HG03097 (cell line): ENCODE measurements at regions not wholly inside any gene's neighbourhood (a gene's known extent, or its start where the extent isn't known, plus 50 kb on each side); places are given as distances from the start of the nearest gene placed in this dataset.

Experiments used
- ATAC-seq: cut with Tn5 transposase; IDR thresholded peaks from one replicate; pipeline ENCODE4 v1.9.1; 2021; ENCODE audit not compliant: unreplicated experiment, low FRiP score

DNA sequence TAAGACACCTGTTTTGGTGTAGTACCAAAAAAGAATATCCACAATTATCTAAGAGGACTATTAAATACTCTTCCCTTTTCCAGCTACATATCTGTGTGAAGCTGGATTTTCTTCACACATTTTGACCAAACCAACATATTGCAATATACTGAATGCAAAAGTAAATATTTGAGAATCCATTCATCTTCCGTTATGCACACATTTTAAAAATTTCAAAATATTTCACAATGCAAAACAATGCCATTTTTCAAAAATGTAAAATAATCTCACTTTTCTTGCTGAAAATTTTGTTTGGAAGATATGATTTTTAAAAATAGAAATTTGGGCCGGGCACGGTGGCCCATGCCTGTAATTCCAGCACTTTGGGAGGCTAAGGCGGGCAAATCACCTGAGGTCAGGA, 133.9 kb upstream of the FUT8 start:
- no peak for ATAC-seq

DNA sequence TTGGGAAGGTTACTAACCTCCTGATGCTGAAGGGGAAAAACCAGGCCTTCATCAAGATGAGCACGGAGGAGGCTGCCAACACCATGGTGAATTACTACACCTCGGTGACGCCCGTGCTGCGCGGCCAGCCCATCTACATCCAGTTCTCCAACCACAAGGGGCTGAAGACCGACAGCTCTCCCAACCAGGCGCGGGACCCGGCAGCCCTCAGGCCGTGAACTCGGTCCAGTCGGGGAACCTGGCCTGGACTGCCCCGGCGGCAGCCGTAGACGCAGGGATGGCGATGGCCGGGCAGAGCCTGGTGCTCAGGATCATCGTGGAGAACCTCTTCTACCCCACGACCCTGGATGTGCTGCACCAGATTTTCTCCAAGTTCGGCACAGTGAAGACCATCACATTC, 133.0 kb upstream of the FUT8 start:
- no peak for ATAC-seq

DNA sequence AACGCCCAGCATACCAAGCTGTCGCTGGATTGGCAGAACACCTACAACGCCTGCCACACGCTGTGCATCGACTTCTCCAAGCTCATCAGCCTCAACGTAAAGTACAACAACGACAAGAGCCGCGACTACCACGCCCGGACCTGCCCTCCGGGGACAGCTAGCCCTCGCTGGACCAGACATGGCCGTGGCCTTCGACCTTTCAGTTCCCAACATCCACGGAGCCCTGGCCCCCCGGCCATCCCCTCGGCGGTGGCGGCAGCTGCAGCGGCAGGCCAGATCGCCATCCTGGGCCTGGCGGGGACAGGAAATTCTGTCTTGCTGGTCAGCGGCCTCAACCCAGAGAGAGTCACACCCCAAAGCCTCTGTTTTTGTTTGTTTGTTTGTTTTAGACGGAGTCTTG, 132.6 kb upstream of the FUT8 start:
- no peak for ATAC-seq

DNA sequence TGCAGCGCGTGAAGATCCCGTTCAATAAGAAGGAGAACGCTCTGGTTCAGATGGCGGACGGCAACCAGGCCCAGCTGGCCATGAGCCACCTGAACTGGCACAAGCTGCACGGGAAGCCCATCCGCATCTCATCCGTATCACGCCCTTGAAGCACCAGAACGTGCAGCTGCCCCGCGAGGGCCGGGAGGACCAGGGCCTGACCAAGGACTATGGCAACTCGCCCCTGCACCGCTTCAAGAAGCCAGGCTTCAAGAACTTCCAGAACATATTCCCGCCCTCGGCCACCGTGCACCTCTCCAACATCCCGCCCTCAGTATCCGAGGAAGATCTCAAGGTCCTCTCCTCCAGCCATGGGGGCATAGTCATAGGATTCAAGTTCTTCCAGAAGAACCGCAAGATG, 131.9 kb upstream of the FUT8 start:
- no peak for ATAC-seq

DNA sequence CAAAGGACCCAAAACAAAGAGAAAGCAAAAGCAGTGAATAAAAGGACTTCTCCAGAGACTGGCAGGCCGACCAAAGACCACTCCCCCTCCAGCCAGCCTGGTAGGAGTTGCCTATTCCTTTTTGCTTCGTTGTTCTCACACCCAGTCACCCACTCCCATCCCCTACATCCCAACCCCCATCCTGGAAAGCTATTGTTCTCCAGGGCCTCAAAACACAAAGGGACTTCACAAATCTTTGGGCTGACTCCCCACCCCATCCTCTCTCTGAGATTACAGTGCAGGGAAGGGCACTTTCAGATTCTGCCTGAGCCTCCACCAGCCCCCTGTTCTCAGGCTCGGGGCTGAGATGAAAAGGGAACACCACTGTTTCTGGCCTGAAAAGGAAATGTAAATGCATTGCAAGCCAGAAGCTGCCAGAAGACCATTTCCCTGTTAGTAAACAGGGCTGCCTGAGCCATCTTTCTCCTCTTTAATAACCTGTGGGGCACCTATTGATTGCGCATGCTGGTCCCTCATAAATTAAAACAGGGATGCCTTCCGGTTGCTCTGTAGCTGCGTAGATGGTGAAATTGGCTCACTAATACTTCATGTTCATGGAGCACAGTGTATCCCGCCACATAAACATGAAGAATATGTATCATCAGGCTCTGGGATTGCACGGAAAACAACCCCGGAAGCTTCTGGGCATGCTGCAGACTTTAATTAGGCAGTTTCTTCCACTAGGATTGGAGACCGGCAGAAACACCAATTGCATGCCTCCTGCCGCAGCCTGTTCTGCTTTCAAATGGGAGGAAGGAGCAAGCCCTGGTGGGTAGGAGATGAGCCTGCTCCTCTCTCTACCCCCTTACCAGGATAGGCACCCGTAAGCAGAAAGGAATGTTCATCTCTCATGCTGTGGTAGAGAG, 130.3 kb upstream of the FUT8 start:
- no peak for ATAC-seq

DNA sequence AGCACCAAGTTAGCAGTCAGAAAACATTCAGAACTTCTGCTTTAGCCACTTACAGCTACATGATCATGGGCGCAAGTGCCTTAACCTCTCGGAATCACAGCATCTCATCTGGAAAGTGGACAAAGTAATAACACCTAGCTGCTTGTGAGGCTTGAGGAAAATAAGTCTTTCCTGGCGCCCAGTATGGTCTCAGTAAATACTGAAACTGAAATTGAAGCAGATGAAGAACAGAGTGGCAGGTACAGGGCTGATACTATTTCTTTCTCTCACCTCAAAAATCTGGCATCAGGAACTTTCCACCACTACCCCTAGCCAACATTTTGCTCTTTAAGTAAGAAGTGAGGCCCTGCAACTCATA, 129.7 kb upstream of the FUT8 start:
- ATAC-seq = no peak

DNA sequence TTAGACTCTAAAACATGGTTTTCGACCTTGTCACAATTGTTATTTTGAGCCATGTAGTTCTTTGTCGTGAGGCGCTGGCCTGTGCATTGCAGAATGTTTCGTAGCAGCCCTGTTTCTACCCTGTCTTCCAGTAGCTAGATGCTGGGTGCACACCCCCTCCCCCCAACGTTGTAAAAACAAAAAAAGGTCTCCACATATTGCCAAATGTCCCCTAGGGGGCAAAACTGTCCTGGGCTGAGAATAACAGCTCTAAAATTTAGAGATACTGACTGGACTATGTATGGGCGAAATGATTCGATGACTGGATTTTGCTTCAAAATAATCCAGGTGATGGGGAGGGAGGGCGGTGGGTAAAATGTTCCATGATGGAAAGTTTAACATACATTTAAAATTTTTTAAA, 126.1 kb upstream of the FUT8 start:
- no peak for ATAC-seq

DNA sequence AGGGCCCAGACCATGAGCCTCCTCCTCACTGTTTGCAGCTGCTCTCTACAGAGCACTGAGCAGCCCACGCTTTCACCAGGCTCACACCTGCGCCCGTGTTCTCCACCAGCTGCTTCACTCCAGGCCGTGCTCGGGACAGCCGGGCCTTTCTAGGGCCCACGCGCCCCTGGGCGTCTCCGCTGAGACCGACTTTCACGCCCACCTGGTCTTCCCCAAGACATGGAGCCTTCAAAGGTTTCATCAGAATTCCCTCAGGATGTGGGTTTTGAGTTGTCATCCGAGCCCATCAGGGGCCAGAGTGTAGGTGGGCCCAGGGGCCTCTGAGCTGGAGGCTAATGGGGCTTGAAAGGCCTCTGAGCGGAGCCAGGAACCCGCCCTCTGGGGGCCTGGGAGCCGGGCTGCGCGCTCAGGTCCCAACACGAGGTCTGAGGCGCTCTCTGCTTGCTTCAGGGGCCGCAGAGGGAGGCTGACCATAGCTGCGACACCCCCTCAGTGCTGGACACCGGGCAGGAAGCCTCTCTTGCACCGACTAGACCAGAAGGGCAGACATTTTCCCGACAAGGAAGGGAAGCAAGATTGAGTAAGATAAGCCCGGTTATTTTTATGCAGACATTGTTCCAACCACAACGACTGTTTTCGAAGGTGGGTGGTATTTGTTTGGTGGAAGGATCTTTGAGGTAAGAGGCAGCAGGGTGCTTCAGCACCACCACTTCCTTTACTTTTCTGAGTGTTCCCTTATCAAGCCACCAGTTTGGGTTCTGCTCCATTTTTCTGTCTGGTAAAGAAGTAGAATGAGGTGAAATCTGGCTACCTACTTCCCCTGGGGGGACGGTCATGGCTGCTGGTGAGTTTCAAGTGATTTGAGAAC, 125.0 kb upstream of the FUT8 start:
- ATAC-seq = peak; percentile 51

DNA sequence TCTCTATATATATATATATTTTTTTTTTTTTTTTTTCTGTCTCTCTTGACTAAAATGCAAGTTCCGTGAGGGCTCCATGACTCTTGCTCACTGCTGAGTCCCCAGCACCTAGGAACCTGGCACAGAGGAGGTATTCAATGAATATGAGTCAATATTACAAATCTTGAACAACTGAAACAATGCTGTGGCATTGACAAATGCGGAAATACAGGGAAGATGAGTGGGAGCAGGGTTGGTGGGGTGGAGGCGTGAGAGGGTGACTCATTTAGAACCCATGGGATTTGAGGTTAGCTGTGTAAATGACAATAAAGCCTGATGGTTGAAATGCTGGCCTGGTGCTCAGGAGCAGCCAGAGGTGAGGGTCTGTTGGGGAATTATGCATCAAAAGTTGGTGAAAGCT, 121.7 kb upstream of the FUT8 start:
- ATAC-seq = no peak

DNA sequence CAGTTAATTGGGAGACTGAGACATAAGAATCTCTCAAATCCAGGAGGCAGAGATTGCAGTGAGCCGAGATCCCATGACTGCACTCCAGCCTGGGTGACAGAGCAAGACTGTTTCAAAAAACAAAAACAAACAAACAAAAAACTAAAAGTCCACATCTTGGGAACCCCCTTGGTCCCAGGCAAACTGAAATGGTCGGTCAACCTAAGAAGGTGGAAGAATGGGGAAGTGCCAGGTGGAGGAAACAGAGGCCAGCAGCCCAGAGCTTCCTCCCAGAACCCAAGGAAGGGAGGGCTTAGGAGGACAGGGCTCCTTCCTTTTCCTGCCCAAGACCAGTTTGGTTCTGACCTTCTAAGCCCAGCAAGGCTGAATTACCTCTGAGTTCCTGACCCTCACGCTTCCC, 121.0 kb upstream of the FUT8 start:
- no peak for ATAC-seq

DNA sequence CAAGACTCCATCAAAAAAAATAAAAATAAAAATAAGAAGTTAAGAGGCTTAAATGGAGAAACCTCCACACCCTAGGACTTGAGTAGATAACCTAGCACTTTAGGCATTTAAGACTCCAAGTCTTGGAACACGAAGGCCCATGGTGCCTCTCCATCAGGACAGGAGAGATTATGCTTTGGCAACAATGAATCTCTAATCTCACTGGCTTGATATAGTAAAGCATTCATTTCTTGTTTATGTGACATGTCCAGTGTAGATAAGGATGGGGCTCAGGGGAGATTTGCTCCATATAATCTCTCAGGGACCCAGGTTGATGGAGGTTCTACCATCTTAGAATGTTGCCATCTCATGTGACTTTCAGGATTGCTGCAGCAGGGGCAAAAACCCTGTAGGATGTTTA, 117.7 kb upstream of the FUT8 start:
- ATAC-seq = no peak

DNA sequence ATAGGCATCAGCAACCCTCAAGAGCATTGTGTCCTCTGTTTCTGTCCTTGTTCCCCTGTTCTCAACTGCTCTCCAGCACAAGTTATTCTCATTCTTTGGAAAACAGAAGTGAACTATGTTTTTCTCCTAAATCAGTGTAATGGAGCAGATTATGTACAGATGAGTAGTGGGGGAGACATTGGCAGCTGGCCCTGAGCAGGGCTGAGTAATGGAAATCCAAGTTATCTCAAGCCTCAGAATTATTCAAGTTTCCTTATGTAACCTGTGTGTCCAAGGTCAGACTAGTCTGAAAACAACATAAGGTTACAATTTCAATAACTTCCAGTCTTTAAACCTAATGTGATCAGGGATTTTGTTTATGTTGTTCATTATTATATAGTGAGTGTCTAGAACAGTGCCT, 116.1 kb upstream of the FUT8 start:
- no peak for ATAC-seq

DNA sequence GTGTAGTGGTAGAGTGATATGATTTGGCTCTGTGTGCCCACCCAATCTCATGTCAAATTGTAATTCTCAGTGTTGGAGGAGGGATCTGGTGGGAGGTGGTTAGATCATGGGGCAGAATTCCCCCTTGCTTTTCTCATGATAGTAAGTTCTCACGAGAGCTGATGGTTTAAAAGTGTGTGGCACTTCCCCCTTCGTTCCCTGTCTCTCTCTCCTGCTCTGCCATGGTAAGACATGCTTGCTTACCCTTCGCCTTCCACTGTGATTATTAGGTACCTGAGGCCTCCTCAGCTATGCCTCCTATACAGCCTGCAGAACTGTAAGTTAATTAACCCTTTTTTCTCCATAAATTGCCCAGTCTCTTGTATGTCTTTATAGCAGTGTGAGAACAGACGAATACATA, 115.7 kb upstream of the FUT8 start:
- no peak for ATAC-seq

DNA sequence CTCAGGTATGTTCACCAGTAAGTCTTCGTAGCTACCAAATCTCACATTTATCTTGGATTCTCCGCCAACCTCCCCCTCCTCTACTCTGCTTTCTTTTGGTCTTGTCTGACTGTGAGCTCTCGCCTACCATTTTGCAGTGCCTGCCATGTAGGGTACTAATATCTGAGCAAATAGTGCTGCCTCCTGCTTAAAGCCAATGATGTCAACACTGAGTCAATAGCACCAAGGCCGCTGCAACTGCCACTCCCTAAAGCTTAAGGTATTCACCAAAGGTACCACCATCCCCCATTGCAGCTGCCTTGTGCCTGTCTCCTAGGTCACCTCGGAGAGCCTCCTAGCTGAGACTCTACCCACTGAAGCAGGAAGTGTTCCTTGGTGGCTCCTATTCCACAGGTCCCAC, 114.8 kb upstream of the FUT8 start:
- no peak for ATAC-seq

DNA sequence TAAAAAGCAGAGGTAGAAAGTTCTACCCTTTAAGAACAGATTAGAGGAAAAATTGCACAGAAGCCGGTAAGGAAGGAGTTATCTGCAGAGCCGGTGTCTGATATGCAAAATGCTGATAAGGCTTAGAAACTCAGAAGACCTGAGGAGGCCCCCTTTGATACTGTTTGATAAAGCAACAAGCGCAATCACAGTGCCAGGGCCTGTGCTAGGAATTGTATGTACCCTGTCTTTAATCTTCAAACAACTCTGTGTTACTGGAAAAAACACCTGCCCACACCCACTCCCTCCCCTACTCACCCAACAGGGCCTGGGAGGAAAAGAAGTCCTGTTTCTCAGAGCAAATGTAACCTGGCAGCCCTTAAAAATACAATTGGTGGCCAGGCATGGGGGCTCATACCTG, 112.7 kb upstream of the FUT8 start:
- no peak for ATAC-seq

DNA sequence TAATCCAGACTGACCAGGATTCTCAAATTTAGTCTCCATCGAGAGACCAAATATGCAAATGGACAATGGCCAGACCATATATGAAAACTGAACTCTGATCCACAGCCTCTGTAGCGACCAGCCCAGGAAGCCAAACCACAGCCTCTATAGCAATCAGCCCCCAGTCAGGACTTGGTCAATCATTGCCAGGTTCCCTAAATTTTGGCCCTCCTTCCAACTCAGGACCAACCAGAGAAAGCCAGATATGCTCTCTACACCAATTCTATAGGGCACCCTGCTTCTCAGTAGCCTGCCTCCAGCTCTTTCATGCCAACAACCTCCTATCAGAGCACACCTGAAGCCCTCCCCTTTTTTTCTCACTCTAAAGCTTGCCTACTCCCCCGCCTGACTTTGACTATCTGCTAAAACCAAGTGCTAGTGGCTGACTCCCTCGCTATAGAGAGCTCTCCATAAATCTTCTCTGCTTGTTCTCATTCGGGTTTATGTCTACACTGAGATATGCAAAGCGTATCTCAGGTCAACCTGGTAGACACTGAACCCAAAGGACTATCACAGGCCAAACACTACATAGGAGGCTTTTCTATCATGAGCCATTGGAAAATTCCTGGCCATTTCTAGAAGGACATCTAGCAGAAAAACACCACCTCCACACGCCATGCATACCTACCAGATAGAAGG, 110.5 kb upstream of the FUT8 start:
- peak; percentile 47 for ATAC-seq

DNA sequence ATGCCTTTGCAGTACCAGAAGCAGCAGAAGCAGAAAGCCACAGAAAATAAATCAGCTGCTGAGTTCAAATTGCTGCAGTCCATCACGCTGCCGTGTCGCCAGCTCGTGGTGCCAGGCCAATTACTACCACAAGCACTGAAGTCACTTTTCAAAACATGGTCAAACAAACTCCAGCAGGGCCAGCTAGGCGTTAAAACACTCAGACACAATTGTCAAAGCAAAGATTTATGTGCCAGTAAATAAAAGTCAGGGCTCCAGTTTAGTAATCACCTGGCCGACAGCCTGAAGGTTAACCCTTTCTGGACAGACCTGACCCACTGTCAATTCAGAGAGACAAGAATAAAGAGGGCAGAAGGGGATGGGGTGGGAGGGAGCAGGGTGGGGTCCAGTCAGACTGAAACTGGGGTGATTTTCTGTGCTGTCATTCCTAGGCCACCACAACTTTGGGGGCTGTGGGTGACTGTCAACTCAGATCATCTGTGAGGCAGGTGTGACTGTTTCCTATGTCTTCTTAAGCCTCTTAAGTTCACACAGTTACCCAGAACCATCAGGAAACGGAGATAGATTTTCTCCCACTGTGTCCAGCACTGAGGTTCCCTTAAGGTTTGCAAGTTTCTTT, 109.8 kb upstream of the FUT8 start:
- ATAC-seq = peak; percentile 47

DNA sequence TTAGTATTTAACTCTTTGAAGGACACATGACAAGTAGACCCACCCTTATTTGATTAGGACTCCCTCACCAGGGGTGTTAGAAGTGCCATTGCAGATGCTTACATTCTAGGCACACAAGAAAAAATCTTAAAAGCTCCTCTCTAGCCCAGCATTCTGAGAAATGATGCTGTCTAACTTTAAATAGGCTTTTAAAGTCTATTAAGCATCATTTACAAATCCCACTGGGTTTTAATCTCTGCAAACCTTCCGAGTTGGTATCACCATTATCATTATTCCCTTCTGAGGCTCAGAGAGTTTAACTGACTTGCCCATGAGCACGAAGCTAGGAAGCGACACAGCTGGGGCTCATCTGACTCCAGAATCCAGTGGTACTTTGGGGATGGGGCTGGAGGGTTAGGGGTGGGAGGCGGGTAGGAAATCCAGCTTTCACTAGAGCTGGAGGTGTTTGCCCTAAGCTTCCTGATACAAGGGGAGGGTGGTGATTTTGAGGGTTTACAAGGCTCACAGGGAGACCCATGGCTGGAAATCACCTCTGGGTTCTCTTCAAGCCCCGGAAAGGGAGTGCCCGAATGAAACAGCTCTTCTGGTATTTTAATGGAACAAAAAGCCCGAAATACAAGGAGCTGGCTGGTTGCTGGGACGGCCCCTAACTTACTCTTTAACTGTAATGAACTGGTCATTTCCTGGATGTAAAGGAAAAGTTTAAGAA, 109.2 kb upstream of the FUT8 start:
- ATAC-seq = no peak

DNA sequence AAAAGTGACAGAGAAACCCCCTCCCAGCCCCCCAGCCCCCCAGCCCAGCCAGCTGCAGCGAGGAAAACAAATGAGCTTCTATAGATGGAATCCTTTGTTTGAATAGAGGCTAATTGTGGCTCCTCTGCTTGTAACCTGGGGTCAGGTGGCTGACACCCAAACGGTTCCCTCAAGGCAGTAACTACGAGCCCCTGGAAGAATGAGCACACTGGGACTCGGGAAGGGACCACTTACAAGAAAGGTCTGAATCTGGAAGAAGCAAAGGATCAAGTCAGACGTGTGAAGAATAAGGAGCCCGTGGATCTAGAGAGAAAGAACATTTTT, 108.7 kb upstream of the FUT8 start:
- ATAC-seq = no peak

DNA sequence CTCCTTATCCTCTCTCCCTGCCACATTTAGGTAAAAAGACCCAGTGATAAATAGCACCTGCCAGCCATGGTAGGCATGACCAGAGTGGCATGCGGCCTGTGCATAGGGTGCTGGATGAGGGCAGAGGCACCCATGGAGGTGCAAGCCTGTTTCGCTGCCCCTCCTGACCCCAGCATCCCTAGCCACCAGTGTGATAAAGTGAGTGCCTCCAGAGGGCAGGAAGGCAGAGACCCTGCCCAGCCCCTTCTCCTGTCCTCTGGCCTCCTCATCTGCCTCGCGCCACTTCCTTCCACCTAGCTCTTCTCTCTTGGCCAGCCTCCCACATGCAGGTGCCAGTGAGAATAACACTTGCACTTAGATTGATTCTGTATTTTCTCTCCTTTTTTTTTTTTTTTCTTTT, 108.3 kb upstream of the FUT8 start:
- ATAC-seq = no peak
